HG02678 (cell line): ENCODE measurements at regions not wholly inside any gene's neighbourhood (a gene's known extent, or its start where the extent isn't known, plus 50 kb on each side); places are given as distances from the start of the nearest gene placed in this dataset.
"Not testable (repeated sequence)": the region's sequence is repeated elsewhere in the genome, so short reads cannot be mapped to it uniquely, and the experiment has no call there.

Experiments used
- ATAC-seq: cut with Tn5 transposase; IDR thresholded peaks from one replicate; pipeline ENCODE4 v1.9.1; 2021; ENCODE audit warnings: mild to moderate bottlenecking, moderate library complexity; ENCODE audit not compliant: unreplicated experiment

GRCh38 chr3:72028726-72029125 is 243.8 kb upstream of the PROK2 start:
- not testable (repeated sequence) for ATAC-seq

- ATAC-seq: not testable (repeated sequence)
Measured at GRCh38 chr3:72028307-72028706, 243.4 kb upstream of the PROK2 start.

GRCh38 chr3:72027728-72028127 is 242.8 kb upstream of the PROK2 start:
- not testable (repeated sequence) for ATAC-seq

GRCh38 chr3:72022027-72022426 is 237.1 kb upstream of the PROK2 start:
- no peak for ATAC-seq

- no peak for ATAC-seq
Measured at GRCh38 chr3:72021531-72021930, 236.6 kb upstream of the PROK2 start.

GRCh38 chr3:72018343-72018984 is 233.5 kb upstream of the PROK2 start:
- no peak for ATAC-seq

GRCh38 chr3:72017935-72018334 is 233.0 kb upstream of the PROK2 start:
- ATAC-seq: no peak

GRCh38 chr3:72017311-72017710 is 232.4 kb upstream of the PROK2 start:
- ATAC-seq: no peak

- ATAC-seq: no peak
Measured at GRCh38 chr3:72015463-72015862, 230.5 kb upstream of the PROK2 start.

- no peak for ATAC-seq
Measured at GRCh38 chr3:72013084-72013483, 228.1 kb upstream of the PROK2 start.

- no peak for ATAC-seq
Measured at GRCh38 chr3:72012363-72012762, 227.4 kb upstream of the PROK2 start.

- no peak for ATAC-seq
Measured at GRCh38 chr3:72011485-72011884, 226.5 kb upstream of the PROK2 start.

GRCh38 chr3:72009851-72010443 is 225.0 kb upstream of the PROK2 start:
- ATAC-seq: no peak

- no peak for ATAC-seq
Measured at GRCh38 chr3:72008226-72008996, 223.5 kb upstream of the PROK2 start.

- no peak for ATAC-seq
Measured at GRCh38 chr3:72006631-72007556, 221.9 kb upstream of the PROK2 start.

GRCh38 chr3:72004749-72005292 is 219.9 kb upstream of the PROK2 start:
- no peak for ATAC-seq

GRCh38 chr3:72003936-72004335 is 219.0 kb upstream of the PROK2 start:
- no peak for ATAC-seq

GRCh38 chr3:72001758-72002157 is 216.8 kb upstream of the PROK2 start:
- ATAC-seq: no peak

- no peak for ATAC-seq
Measured at GRCh38 chr3:71998995-71999673, 214.2 kb upstream of the PROK2 start.

GRCh38 chr3:71997066-71997653 is 212.2 kb upstream of the PROK2 start:
- no peak for ATAC-seq
